Panc1 (cell line): ENCODE measurements at regions not wholly inside any gene's neighbourhood (a gene's known extent, or its start where the extent isn't known, plus 50 kb on each side); places are given as distances from the start of the nearest gene placed in this dataset.

Source experiments
- ATAC-seq: fragments of 200-7000 bp; cut with Tn5 transposase; 2 replicates; pipeline ENCODE4 v1.9.1; 2020; ENCODE audit warnings: mild to moderate bottlenecking, moderate library complexity
- BruUV-seq: library from RNA; stranded (reverse); fragments of 400-500 nt; replicated peaks from 2 replicates; lab custom pipeline; 2021; lab: Mats Ljungman, UMichigan
- CTCF ChIA-PET: fragments of 300-600 bp; sonication (Branson Sonifier 250); formaldehyde crosslinking; loops from one replicate; lab custom pipeline; 2022; ENCODE audit warnings: antibody characterized with exemption; lab: Charles Lee
- POLR2A ChIA-PET: fragments of 300-600 bp; sonication (Branson Sonifier 250); formaldehyde crosslinking; loops from one replicate; lab custom pipeline; 2022; ENCODE audit warnings: antibody characterized with exemption; lab: Charles Lee
- DNase-seq: peaks from one replicate; pipeline ENCODE4 v3.0.0-alpha.2; 2010; ENCODE audit warnings: low read depth, low spot score
- H3K27ac ChIP-seq: 2 replicates; pipeline ENCODE4 v1.5.1; 2011; ENCODE audit warnings: mild to moderate bottlenecking, low read length, inconsistent platforms
- H3K27me3 ChIP-seq: fragments of 200-500 bp; sonication (Bioruptor generic); 2 replicates; pipeline ENCODE4 v1.6.0; 2014; ENCODE audit warnings: low read length, inconsistent platforms; ENCODE audit not compliant: control insufficient read depth, insufficient read depth
- H3K36me3 ChIP-seq: fragments of 200-500 bp; sonication (Bioruptor generic); 2 replicates; pipeline ENCODE4 v1.5.1; 2014; ENCODE audit warnings: inconsistent platforms, mild to moderate bottlenecking, low read length, moderate library complexity; ENCODE audit not compliant: control insufficient read depth, insufficient read depth
- H3K4me1 ChIP-seq: 2 replicates; pipeline ENCODE4 v1.5.1; 2011; ENCODE audit warnings: inconsistent platforms, mild to moderate bottlenecking, low read length, moderate library complexity; ENCODE audit not compliant: control insufficient read depth, insufficient read depth
- H3K4me3 ChIP-seq, 2 experiments: 2 replicates each; pipeline ENCODE4 v1.5.1; 2011 to 2012; ENCODE audit warnings: low read depth in 2 of 2, low read length in 2 of 2, mild to moderate bottlenecking in 2 of 2, inconsistent platforms in 1 of 2, moderate library complexity in 1 of 2
- H3K9me3 ChIP-seq: fragments of 200-500 bp; sonication (Bioruptor generic); 2 replicates; pipeline ENCODE4 v1.5.1; 2014; ENCODE audit warnings: low read depth, mild to moderate bottlenecking, inconsistent platforms, low read length, moderate library complexity; ENCODE audit not compliant: control insufficient read depth, insufficient read depth
- CTCF ChIP-seq: fragments of 450-650 bp; IDR thresholded peaks from 2 replicates; pipeline ENCODE4 v1.5.1; 2017; ENCODE audit warnings: mild to moderate bottlenecking
- POLR2AphosphoS5 ChIP-seq: IDR thresholded peaks from 2 replicates; pipeline ENCODE4 v1.6.1; 2012; ENCODE audit warnings: mild to moderate bottlenecking, low read depth, low read length, moderate library complexity
- REST ChIP-seq, 2 experiments: IDR thresholded peaks; 2 replicates each; pipeline ENCODE4 v1.6.1; 2011 to 2012; ENCODE audit warnings: low read depth in 2 of 2, control low read depth in 1 of 2, low read length in 1 of 2, mild to moderate bottlenecking in 1 of 2, moderate library complexity in 1 of 2; ENCODE audit not compliant: insufficient read depth in 1 of 2
- SIN3A ChIP-seq: IDR thresholded peaks from 2 replicates; pipeline ENCODE4 v1.6.1; 2012; ENCODE audit warnings: low read depth, mild to moderate bottlenecking, low read length, moderate library complexity, borderline replicate concordance; ENCODE audit not compliant: insufficient read depth
- TCF7L2 ChIP-seq: IDR thresholded peaks from 2 replicates; pipeline ENCODE4 v1.6.1; 2011; ENCODE audit warnings: mild to moderate bottlenecking, low read depth, low read length, inconsistent platforms
- in situ Hi-C: cut with HindIII; loops from 2 replicates; pipeline ENCODE4 v1.10.0; 2016; ENCODE audit warnings: low sequenced_read_pairs, low pct_unique_long_range_greater_than_20kb
- intact Hi-C: fragments of 100-400 bp; cut with micrococcal nuclease; formaldehyde crosslinking; loops from one replicate; pipeline ENCODE4 v1.10.0; 2022; ENCODE audit not compliant: unreplicated experiment

- no peak for ATAC-seq
Measured at GRCh38 chr13:84925443-84925842, 873.8 kb downstream of the SLITRK6 start.

GRCh38 chr13:84923831-84924230, 875.4 kb downstream of the SLITRK6 start:
- H3K4me3 ChIP-seq = no peak overlapping the region
- BruUV-seq = no TSS peak
- H3K36me3 ChIP-seq = no peaks in the 10 kb centered on the region
- no peak for DNase-seq
- ChIA-PET POLR2A (no interaction called here), CTCF (no interaction called here)
- no peak for ATAC-seq
- H3K27me3 ChIP-seq = no peaks in the 10 kb centered on the region
- TF ChIP-seq POLR2AphosphoS5 (no peak), CTCF (no peak), REST (IDR thresholded peaks at IDR 0.05; ENCODE audit: insufficient read depth in 1 of 2, low read depth in 2 of 2, low read length in 1 of 2) (no peak), SIN3A (no peak), TCF7L2 (no peak)
- intact Hi-C loops = no loop called here
- in situ Hi-C loops = no loop called here
- H3K4me1 ChIP-seq = no peaks in the 10 kb centered on the region
- H3K27ac ChIP-seq = no peak overlapping the region
- H3K9me3 ChIP-seq = no peaks in the 10 kb centered on the region

More at GRCh38 chr13:84925443-84925842, 873.8 kb downstream of the SLITRK6 start:
- H3K27me3 ChIP-seq = no peaks in the 10 kb centered on the region
- no peak overlapping the region for H3K4me3 ChIP-seq
- BruUV-seq = no TSS peak
- ChIA-PET POLR2A (no interaction called here), CTCF (no interaction called here)
- in situ Hi-C loops (no loop called here), intact Hi-C loops (no loop called here)
- TF ChIP-seq SIN3A = no peak
- TF ChIP-seq POLR2AphosphoS5 = no peak
- TF ChIP-seq TCF7L2 = no peak
- no peak for TF ChIP-seq REST (IDR thresholded peaks at IDR 0.05; ENCODE audit: insufficient read depth in 1 of 2, low read depth in 2 of 2, low read length in 1 of 2)
- TF ChIP-seq CTCF = no peak
- peak; percentile 12 for DNase-seq
- no peaks in the 10 kb centered on the region for H3K4me1 ChIP-seq
- H3K36me3 ChIP-seq = no peaks in the 10 kb centered on the region
- no peak overlapping the region for H3K27ac ChIP-seq
- H3K9me3 ChIP-seq = no peaks in the 10 kb centered on the region
